H1 (cell line): ENCODE measurements at regions not wholly inside any gene's neighbourhood (a gene's known extent, or its start where the extent isn't known, plus 50 kb on each side); places are given as distances from the start of the nearest gene placed in this dataset.

ENCODE experiments used
- CTCF ChIA-PET: fragments of 300-600 bp; sonication (Branson Sonifier 250); formaldehyde crosslinking; loops from one replicate; lab custom pipeline; 2021; ENCODE audit not compliant: partially characterized antibody; lab: Charles Lee
- POLR2A ChIA-PET: fragments of 300-600 bp; sonication (Branson Sonifier 250); formaldehyde crosslinking; loops from one replicate; lab custom pipeline; 2021; ENCODE audit warnings: inconsistent platforms; ENCODE audit not compliant: partially characterized antibody; lab: Charles Lee
- DNase-seq, 2 experiments: peaks; one replicate each; pipeline versions ENCODE4 v3.0.0 to v3.0.0-alpha.2; 2010 to 2022; ENCODE audit warnings: low spot score in 2 of 2, low read depth in 1 of 2, mixed read lengths in 1 of 2
- FAIRE-seq: peaks from 2 replicates; lab custom pipeline; 2011; peaks lifted over from hg19 to GRCh38; lab: Jason Lieb, UNC
- H2AFZ ChIP-seq: 2 replicates; pipeline ENCODE4 v1.8.1; 2012; ENCODE audit warnings: low read length, inconsistent platforms
- H2AK5ac ChIP-seq: 2 replicates; pipeline ENCODE4 v1.6.1; 2013; ENCODE audit warnings: low read depth, low read length
- H2BK120ac ChIP-seq: replicated peaks from 2 replicates; pipeline ENCODE3; 2013; ENCODE audit warnings: low read depth, low read length, inconsistent platforms
- H2BK12ac ChIP-seq: 2 replicates; pipeline ENCODE4 v1.6.1; 2013; ENCODE audit warnings: low read depth, low read length
- H2BK15ac ChIP-seq: 2 replicates; pipeline ENCODE4 v1.6.1; 2013; ENCODE audit warnings: low read length
- H2BK20ac ChIP-seq: 2 replicates; pipeline ENCODE4 v1.6.1; 2013; ENCODE audit warnings: low read length
- H2BK5ac ChIP-seq: 2 replicates; pipeline ENCODE4 v1.6.1; 2013; ENCODE audit warnings: low read depth, low read length
- H3K14ac ChIP-seq: 2 replicates; pipeline ENCODE4 v1.6.1; 2013; ENCODE audit warnings: inconsistent platforms; ENCODE audit not compliant: insufficient read length
- H3K18ac ChIP-seq: 2 replicates; pipeline ENCODE4 v1.6.1; 2013; ENCODE audit warnings: low read length; ENCODE audit errors: extremely low read depth
- H3K23ac ChIP-seq: 2 replicates; pipeline ENCODE4 v1.6.1; 2013; ENCODE audit warnings: inconsistent platforms; ENCODE audit not compliant: insufficient read length
- H3K23me2 ChIP-seq: 2 replicates; pipeline ENCODE4 v1.6.1; 2013; ENCODE audit warnings: low read depth, low read length
- H3K27ac ChIP-seq: 2 replicates; pipeline ENCODE4 v1.6.1; 2011; ENCODE audit warnings: low read depth, low read length, inconsistent platforms
- H3K27me3 ChIP-seq, 4 experiments: replicated peaks in 1 of 4; 1 replicate in 1 of 4; 2 replicates in 3 of 4; pipeline versions ENCODE4 v1.6.1 to v1.8.1; 2011 to 2013; ENCODE audit warnings: low read length in 3 of 4, mild to moderate bottlenecking in 3 of 4, inconsistent platforms in 2 of 4, mixed read lengths in 2 of 4, moderate library complexity in 1 of 4; ENCODE audit not compliant: control insufficient read depth in 3 of 4, insufficient read depth in 3 of 4; ENCODE audit errors: extremely low read depth in 1 of 4
- H3K36me3 ChIP-seq, 4 experiments: 2 replicates each; pipeline versions ENCODE4 v1.6.1 to v1.8.1; 2011 to 2013; ENCODE audit warnings: mild to moderate bottlenecking in 4 of 4, low read length in 3 of 4, moderate library complexity in 2 of 4, control low read depth in 1 of 4, inconsistent platforms in 1 of 4; ENCODE audit not compliant: insufficient read depth in 4 of 4, control insufficient read depth in 2 of 4
- H3K4ac ChIP-seq: replicated peaks from 2 replicates; pipeline ENCODE3; 2013; ENCODE audit warnings: low read length, low read depth, mixed read lengths, inconsistent platforms; ENCODE audit not compliant: insufficient read length
- H3K4me1 ChIP-seq, 4 experiments: replicated peaks in 1 of 4; 1 replicate in 1 of 4; 2 replicates in 3 of 4; pipeline versions ENCODE4 v1.6.1 to v1.8.1; 2011 to 2013; ENCODE audit warnings: low read length in 3 of 4, inconsistent platforms in 2 of 4, mixed read lengths in 1 of 4; ENCODE audit not compliant: insufficient read depth in 4 of 4, control insufficient read depth in 3 of 4
- H3K4me2 ChIP-seq, 2 experiments: 2 replicates each; pipeline versions ENCODE4 v1.6.1 to v1.8.1; 2011 to 2013; ENCODE audit warnings: low read depth in 2 of 2, low read length in 2 of 2, control low read depth in 1 of 2, inconsistent platforms in 1 of 2, mild to moderate bottlenecking in 1 of 2; ENCODE audit not compliant: insufficient read depth in 1 of 2
- H3K4me3 ChIP-seq, 4 experiments: fragments of 200-600, 300-600 bp in 1 of 4; sonication (generic), shearing (Covaris generic), sonication (Bioruptor Twin) in 1 of 4; 2 replicates each; pipeline versions ENCODE4 v1.5.1 to v1.8.1; 2011 to 2016; ENCODE audit warnings: low read length in 4 of 4, low read depth in 3 of 4, control low read depth in 2 of 4, inconsistent platforms in 2 of 4, mild to moderate bottlenecking in 2 of 4, mixed read lengths in 1 of 4, moderate library complexity in 1 of 4; ENCODE audit not compliant: insufficient read depth in 2 of 4; ENCODE audit errors: extremely low read depth in 1 of 4
- H3K56ac ChIP-seq: replicated peaks from 2 replicates; pipeline ENCODE3; 2013; ENCODE audit warnings: low read depth, mild to moderate bottlenecking, mixed read lengths, low read length, inconsistent platforms; ENCODE audit not compliant: insufficient read length
- H3K79me1 ChIP-seq: 2 replicates; pipeline ENCODE4 v1.6.1; 2013; ENCODE audit warnings: low read depth, low read length, control low read depth
- H3K79me2 ChIP-seq, 2 experiments: 2 replicates each; pipeline versions ENCODE4 v1.6.1 to v1.8.1; 2012 to 2013; ENCODE audit warnings: low read length in 2 of 2, mild to moderate bottlenecking in 2 of 2, inconsistent platforms in 1 of 2; ENCODE audit not compliant: insufficient read depth in 2 of 2, control insufficient read depth in 1 of 2
- H3K9ac ChIP-seq, 4 experiments: replicated peaks in 1 of 4; 1 replicate in 1 of 4; 2 replicates in 3 of 4; pipeline versions ENCODE4 v1.6.1 to v1.8.1; 2011 to 2013; ENCODE audit warnings: low read depth in 3 of 4, low read length in 3 of 4, control low read depth in 2 of 4, mild to moderate bottlenecking in 2 of 4, moderate library complexity in 2 of 4, inconsistent platforms in 1 of 4; ENCODE audit errors: extremely low read depth in 1 of 4
- H3K9me3 ChIP-seq, 2 experiments: 2 replicates each; pipeline versions ENCODE4 v1.6.1 to v1.8.1; 2012 to 2013; ENCODE audit warnings: mild to moderate bottlenecking in 2 of 2, moderate library complexity in 2 of 2, control low read depth in 1 of 2, inconsistent platforms in 1 of 2, low read depth in 1 of 2, low read length in 1 of 2, mixed read lengths in 1 of 2; ENCODE audit not compliant: insufficient read depth in 2 of 2
- H4K20me1 ChIP-seq, 2 experiments: replicated peaks in 1 of 2; 2 replicates each; pipeline versions ENCODE3 to v1.8.1; 2011 to 2013; ENCODE audit warnings: inconsistent platforms in 2 of 2, low read length in 2 of 2, mild to moderate bottlenecking in 1 of 2; ENCODE audit not compliant: insufficient read depth in 2 of 2, control insufficient read depth in 1 of 2
- H4K5ac ChIP-seq: 2 replicates; pipeline ENCODE4 v1.6.1; 2013; ENCODE audit warnings: low read length, low read depth, mixed read lengths, inconsistent platforms; ENCODE audit not compliant: insufficient read length
- H4K8ac ChIP-seq: 2 replicates; pipeline ENCODE4 v1.8.0; 2013; ENCODE audit warnings: mild to moderate bottlenecking, moderate library complexity, low read length, inconsistent platforms; ENCODE audit not compliant: insufficient read depth; ENCODE audit errors: extremely low read depth
- H4K91ac ChIP-seq: replicated peaks from 2 replicates; pipeline ENCODE3; 2013; ENCODE audit warnings: low read length, mixed read lengths, inconsistent platforms; ENCODE audit not compliant: insufficient read length
- ASH2L ChIP-seq: fragments of 200-600, 300-600 bp; sonication (generic); IDR thresholded peaks from one replicate; pipeline ENCODE4 v1.7.1; 2017; ENCODE audit warnings: low read length
- CEBPB ChIP-seq: IDR thresholded peaks from 2 replicates; pipeline ENCODE4 v1.6.1; 2012; ENCODE audit warnings: low read depth, low read length
- CTCF ChIP-seq, 3 experiments: IDR thresholded peaks; 1 replicate in 2 of 3; 2 replicates in 1 of 3; pipeline versions ENCODE4 v1.5.1 to v1.6.1; 2011; ENCODE audit warnings: low read length in 3 of 3, mild to moderate bottlenecking in 3 of 3, inconsistent platforms in 2 of 3, low read depth in 1 of 3, moderate library complexity in 1 of 3; ENCODE audit not compliant: insufficient read depth in 1 of 3; ENCODE audit errors: control extremely low read depth in 1 of 3
- EGR1 ChIP-seq: IDR thresholded peaks from 2 replicates; pipeline ENCODE4 v1.6.1; 2011; ENCODE audit warnings: low read depth, low read length, borderline replicate concordance
- JUND ChIP-seq: IDR thresholded peaks from 2 replicates; pipeline ENCODE4 v1.6.1; 2011; ENCODE audit warnings: mild to moderate bottlenecking, improper control_type of control experiment, low read length
- POLR2A ChIP-seq, 2 experiments: IDR thresholded peaks; 1 replicate in 1 of 2; 2 replicates in 1 of 2; pipeline ENCODE4 v1.6.1; 2011; ENCODE audit warnings: low read depth in 2 of 2, low read length in 2 of 2, mild to moderate bottlenecking in 2 of 2; ENCODE audit errors: control extremely low read depth in 1 of 2
- RNF2 ChIP-seq: fragments of 200-900, 300-1000 bp; sonication (generic); IDR thresholded peaks from 2 replicates; pipeline ENCODE4 v1.7.1; 2016; ENCODE audit warnings: borderline replicate concordance, low read depth, mild to moderate bottlenecking, antibody characterized with exemption, low read length; ENCODE audit not compliant: poor library complexity, severe bottlenecking; ENCODE audit errors: missing control alignments
- SP1 ChIP-seq: IDR thresholded peaks from 2 replicates; pipeline ENCODE4 v1.6.1; 2011; ENCODE audit warnings: low read depth, low read length
- SRF ChIP-seq: IDR thresholded peaks from 2 replicates; pipeline ENCODE4 v1.6.1; 2011; ENCODE audit warnings: mild to moderate bottlenecking, low read depth, low read length, moderate library complexity
- whole genome bisulfite sequencing, 2 experiments: shearing (Covaris generic) in 1 of 2; methylation state at CpG; one replicate each; pipeline versions ENCODE4 v1.1.6 to v1.1.7; 2013 to 2015; ENCODE audit warnings: low lambda C conversion rate in 2 of 2, mixed read lengths in 2 of 2, inconsistent platforms in 1 of 2, low coverage in 1 of 2, missing lambda C conversion rate in 1 of 2; ENCODE audit not compliant: insufficient replicate concordance in 2 of 2, insufficient coverage in 1 of 2, insufficient read length in 1 of 2; ENCODE audit errors: extremely low coverage in 1 of 2, missing lambda C conversion rate in 1 of 2; 5-methylcytosine and 5-hydroxymethylcytosine counted together
- TF ChIP-seq, protein P1 (sequence below): IDR thresholded peaks from 2 replicates; pipeline ENCODE4 v1.6.1; 2011; ENCODE audit warnings: low read length, improper control_type of control experiment

- Histone ChIP-seq H4K91ac (no peak overlapping the region), H3K36me3 (no peaks in the 10 kb centered on the region), H3K4me1 (peaks cover 0 to 6% (median 0%) of the 10 kb centered on the region in 4 experiments; a peak in 1 of 7 replicates), H2BK12ac (no peak overlapping the region), H2AK5ac (no peak overlapping the region), H3K9ac (no peak overlapping the region), H2AFZ (no peak overlapping the region), H3K56ac (no peak overlapping the region), H3K23me2 (no peaks in the 10 kb centered on the region), H2BK20ac (no peak overlapping the region), H3K23ac (no peak overlapping the region), H3K18ac (no peak overlapping the region), H3K79me2 (no peaks in the 10 kb centered on the region), H3K79me1 (no peaks in the 10 kb centered on the region), H3K14ac (no peak overlapping the region), H3K27ac (no peak overlapping the region), H4K20me1 (no peaks in the 10 kb centered on the region), H2BK5ac (no peak overlapping the region), H2BK120ac (no peak overlapping the region), H3K4ac (no peak overlapping the region), H4K8ac (no peak overlapping the region), H3K4me2 (0 out of 4 replicates have a peak overlapping the region, but pooled peaks of 1 of the 2 experiments have one; percentile 27), H4K5ac (no peak overlapping the region), H3K27me3 (no peaks in the 10 kb centered on the region; a peak in 2 of 7 replicates), H2BK15ac (no peak overlapping the region), H3K9me3 (no peaks in the 10 kb centered on the region), H3K4me3 (no peak overlapping the region)
- FAIRE-seq (no peak), DNase-seq (no peak)
- ChIA-PET CTCF (no interaction called here), POLR2A (no interaction called here)
- 94% methylated on average over 4 of the region's 4 CpGs; no CpG with 5 or more reads in 1 of the 2 experiments for WGBS, 2 experiments
- TF ChIP-seq RNF2 (no peak), ASH2L (no peak), CTCF (IDR thresholded peaks at IDR 0.05; ENCODE audit: control extremely low read depth in 1 of 3, insufficient read depth in 1 of 3, low read depth in 1 of 3, low read length in 3 of 3) (no peak), JUND (no peak), SP1 (no peak), EGR1 (no peak), SRF (no peak), CEBPB (no peak), POLR2A (IDR thresholded peaks at IDR 0.05; ENCODE audit: control extremely low read depth in 1 of 2, low read depth in 2 of 2, low read length in 2 of 2) (no peak)
- TF ChIP-seq, protein P1, sequence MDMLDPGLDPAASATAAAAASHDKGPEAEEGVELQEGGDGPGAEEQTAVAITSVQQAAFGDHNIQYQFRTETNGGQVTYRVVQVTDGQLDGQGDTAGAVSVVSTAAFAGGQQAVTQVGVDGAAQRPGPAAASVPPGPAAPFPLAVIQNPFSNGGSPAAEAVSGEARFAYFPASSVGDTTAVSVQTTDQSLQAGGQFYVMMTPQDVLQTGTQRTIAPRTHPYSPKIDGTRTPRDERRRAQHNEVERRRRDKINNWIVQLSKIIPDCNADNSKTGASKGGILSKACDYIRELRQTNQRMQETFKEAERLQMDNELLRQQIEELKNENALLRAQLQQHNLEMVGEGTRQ, result no peak
These were observed 602.4 kb downstream of the METTL4 start for GRCh38 chr18:1968801-1969498.
